HG02938 (cell line): ENCODE measurements at regions not wholly inside any gene's neighbourhood (a gene's known extent, or its start where the extent isn't known, plus 50 kb on each side); places are given as distances from the start of the nearest gene placed in this dataset.

Experiments used
- ATAC-seq: cut with Tn5 transposase; IDR thresholded peaks from one replicate; pipeline ENCODE4 v1.9.1; 2021; ENCODE audit warnings: mild to moderate bottlenecking, moderate library complexity; ENCODE audit not compliant: unreplicated experiment

- ATAC-seq: no peak
These were observed 55.7 kb upstream of the PHACTR2 start for GRCh38 chr6:143621876-143622605.

GRCh38 chr6:143621159-143621873, 56.4 kb upstream of the PHACTR2 start:
- ATAC-seq: no peak

- no peak for ATAC-seq
These were observed 57.3 kb upstream of the PHACTR2 start for GRCh38 chr6:143620447-143620846.

- ATAC-seq: no peak
These were observed 57.9 kb upstream of the PHACTR2 start for GRCh38 chr6:143619824-143620401.

- ATAC-seq: no peak
These were observed 61.0 kb upstream of the PHACTR2 start for GRCh38 chr6:143616741-143617140.

- ATAC-seq: peak; percentile 65
These were observed 62.0 kb upstream of the PHACTR2 start for GRCh38 chr6:143615785-143616184.

GRCh38 chr6:143614235-143614634, 63.5 kb upstream of the PHACTR2 start:
- ATAC-seq: no peak

GRCh38 chr6:143613749-143614148, 64.0 kb upstream of the PHACTR2 start:
- ATAC-seq: no peak

- ATAC-seq: no peak
These were observed 65.6 kb upstream of the PHACTR2 start for GRCh38 chr6:143612186-143612585.

- no peak for ATAC-seq
These were observed 66.2 kb upstream of the PHACTR2 start for GRCh38 chr6:143611580-143611979.

GRCh38 chr6:143609972-143610371, 67.8 kb upstream of the PHACTR2 start:
- no peak for ATAC-seq

GRCh38 chr6:143609501-143609900, 68.3 kb upstream of the PHACTR2 start:
- no peak for ATAC-seq

- ATAC-seq: no peak
These were observed 68.9 kb upstream of the PHACTR2 start for GRCh38 chr6:143608906-143609305.

- ATAC-seq: no peak
These were observed 69.8 kb upstream of the PHACTR2 start for GRCh38 chr6:143607974-143608373.

GRCh38 chr6:143607168-143607567, 70.6 kb upstream of the PHACTR2 start:
- no peak for ATAC-seq

- no peak for ATAC-seq
These were observed 71.8 kb upstream of the PHACTR2 start for GRCh38 chr6:143605906-143606521.

GRCh38 chr6:143603455-143603854, 74.3 kb upstream of the PHACTR2 start:
- ATAC-seq: no peak

GRCh38 chr6:143601504-143601903, 76.3 kb upstream of the PHACTR2 start:
- ATAC-seq: no peak

GRCh38 chr6:143600821-143601220, 76.9 kb upstream of the PHACTR2 start:
- ATAC-seq: no peak

GRCh38 chr6:143598466-143599080, 79.2 kb upstream of the PHACTR2 start:
- peak; percentile 85 for ATAC-seq

- no peak for ATAC-seq
These were observed 80.9 kb upstream of the PHACTR2 start for GRCh38 chr6:143596866-143597265.
